PC-3 (cell line): ENCODE measurements at regions not wholly inside any gene's neighbourhood (a gene's known extent, or its start where the extent isn't known, plus 50 kb on each side); places are given as distances from the start of the nearest gene placed in this dataset.

Experiments used
- ATAC-seq: fragments of 200-7000 bp; cut with Tn5 transposase; 2 replicates; pipeline ENCODE4 v1.9.1; 2020; ENCODE audit warnings: mild to moderate bottlenecking, moderate library complexity
- BruUV-seq: library from RNA; stranded (reverse); fragments of 400-500 nt; replicated peaks from 2 replicates; lab custom pipeline; 2021; lab: Mats Ljungman, UMichigan
- CTCF ChIA-PET: fragments of 300-600 bp; sonication (Branson Sonifier 250); formaldehyde crosslinking; loops from one replicate; lab custom pipeline; 2022; ENCODE audit warnings: antibody characterized with exemption; lab: Charles Lee
- POLR2A ChIA-PET: fragments of 300-600 bp; sonication (Branson Sonifier 250); formaldehyde crosslinking; loops from one replicate; lab custom pipeline; 2022; ENCODE audit warnings: antibody characterized with exemption; ENCODE audit not compliant: unreplicated experiment; lab: Charles Lee
- DNase-seq: peaks from one replicate; pipeline ENCODE4 v3.0.0-alpha.2; 2015
- H2AFZ ChIP-seq: fragments of 300-600 bp; sonication (generic); 2 replicates; pipeline ENCODE4 v1.6.0; 2016; ENCODE audit warnings: antibody characterized with exemption, low read length
- H3F3A ChIP-seq: fragments of 300-600 bp; sonication (generic); one replicate; pipeline ENCODE4 v1.6.0; 2017; ENCODE audit warnings: antibody characterized with exemption, low read length, control low read depth, mild to moderate bottlenecking; ENCODE audit not compliant: unreplicated experiment
- H3K27ac ChIP-seq: fragments of 300-600 bp; sonication (generic); 2 replicates; pipeline ENCODE4 v1.5.1; 2016; ENCODE audit warnings: mild to moderate bottlenecking, low read length
- H3K27me3 ChIP-seq: fragments of 300-600 bp; sonication (generic); 2 replicates; pipeline ENCODE4 v1.6.1; 2016; ENCODE audit warnings: low read length, mixed read lengths
- H3K36me3 ChIP-seq: fragments of 300-600 bp; sonication (generic); 2 replicates; pipeline ENCODE4 v1.6.1; 2016; ENCODE audit warnings: low read depth, mixed run types, low read length, mixed read lengths
- H3K4me1 ChIP-seq: fragments of 300-600 bp; sonication (generic); 2 replicates; pipeline ENCODE4 v1.5.1; 2016; ENCODE audit warnings: low read length; ENCODE audit not compliant: insufficient read depth
- H3K4me2 ChIP-seq: fragments of 300-600 bp; sonication (generic); 2 replicates; pipeline ENCODE4 v1.6.0; 2016; ENCODE audit warnings: low read length
- H3K4me3 ChIP-seq: fragments of 300-600 bp; sonication (generic); 2 replicates; pipeline ENCODE4 v1.5.1; 2016; ENCODE audit warnings: mild to moderate bottlenecking, low read length, mixed read lengths
- H3K79me2 ChIP-seq: fragments of 300-600 bp; sonication (generic); 2 replicates; pipeline ENCODE4 v1.6.1; 2017; ENCODE audit warnings: low read length, mixed read lengths
- H3K9ac ChIP-seq: fragments of 300-600 bp; sonication (generic); 2 replicates; pipeline ENCODE4 v1.6.0; 2016; ENCODE audit warnings: mild to moderate bottlenecking, low read length
- H3K9me2 ChIP-seq: fragments of 300-600 bp; sonication (generic); replicated peaks from 2 replicates; pipeline ENCODE4 v1.6.1; 2016; ENCODE audit warnings: mixed run types, low read length, mixed read lengths
- H3K9me3 ChIP-seq: fragments of 300-600 bp; sonication (generic); 2 replicates; pipeline ENCODE4 v1.6.1; 2016; ENCODE audit warnings: low read length, mixed read lengths
- H4K20me1 ChIP-seq: fragments of 300-600 bp; sonication (generic); 2 replicates; pipeline ENCODE4 v1.6.1; 2016; ENCODE audit warnings: low read length, mixed read lengths
- CTCF ChIP-seq: fragments of 300-600 bp; sonication (generic); conservative IDR thresholded peaks from 2 replicates; pipeline ENCODE4 v1.5.1; 2017; ENCODE audit warnings: antibody characterized with exemption, low read depth, mild to moderate bottlenecking, low read length
- EZH2 ChIP-seq: fragments of 300-600 bp; sonication (generic); IDR thresholded peaks from one replicate; pipeline ENCODE4 v1.6.1; 2017; ENCODE audit warnings: antibody characterized with exemption, mild to moderate bottlenecking, low read length; ENCODE audit not compliant: unreplicated experiment
- EZH2phosphoT487 ChIP-seq: fragments of 300-600 bp; sonication (generic); IDR thresholded peaks from 2 replicates; pipeline ENCODE4 v1.6.1; 2018; ENCODE audit warnings: mild to moderate bottlenecking, antibody characterized with exemption, low read length, borderline replicate concordance
- intact Hi-C: fragments of 100-400 bp; cut with micrococcal nuclease; formaldehyde crosslinking; loops from 2 replicates; pipeline ENCODE4 v1.9.0; 2023

- CTCF ChIA-PET, result no interaction called here
Observed at GRCh38 chr7:149552799-149553198, 55.2 kb upstream of the ZNF746 start.

More at GRCh38 chr7:149552799-149553198, 55.2 kb upstream of the ZNF746 start:
- H3K79me2 ChIP-seq, result no peaks in the 10 kb centered on the region
- DNase-seq, result no peak
- H3K27ac ChIP-seq, result no peak overlapping the region
- no peak overlapping the region for H2AFZ ChIP-seq
- H3K9ac ChIP-seq, result no peak overlapping the region
- H4K20me1 ChIP-seq, result no peaks in the 10 kb centered on the region
- H3K4me1 ChIP-seq, result peaks cover 2% of the 10 kb centered on the region
- TF ChIP-seq EZH2phosphoT487, result no peak
- TF ChIP-seq EZH2, result no peak
- no peak for TF ChIP-seq CTCF
- no peaks in the 10 kb centered on the region for H3K27me3 ChIP-seq
- peaks cover 25% of the 10 kb centered on the region for H3K36me3 ChIP-seq
- BruUV-seq, result no TSS peak
- POLR2A ChIA-PET, result no interaction called here
- no peaks in the 10 kb centered on the region for H3K9me3 ChIP-seq
- ATAC-seq, result no peak
- intact Hi-C loops, result no loop called here
- no peak overlapping the region for H3K4me3 ChIP-seq
- no peaks in the 10 kb centered on the region for H3F3A ChIP-seq
- no peak overlapping the region for H3K4me2 ChIP-seq
- H3K9me2 ChIP-seq, result no peaks in the 10 kb centered on the region
